Suprapubic skin (tissue), 4 donors: ENCODE measurements at regions not wholly inside any gene's neighbourhood (a gene's known extent, or its start where the extent isn't known, plus 50 kb on each side); places are given as distances from the start of the nearest gene placed in this dataset.

Experiments used
- CTCF ChIP-seq, 2 donors: fragments of 200-600 bp in 1 of 2; fragments of 450-650 bp in 1 of 2; sonication (generic) in 1 of 2; IDR thresholded peaks; one replicate each; pipeline ENCODE4 v1.5.1; 2016 to 2019; ENCODE audit warnings: antibody characterized with exemption in 2 of 2, mild to moderate bottlenecking in 1 of 2, moderate library complexity in 1 of 2
- POLR2A ChIP-seq, 2 donors: fragments of 450-650 bp; IDR thresholded peaks; one replicate each; pipeline ENCODE4 v1.6.1; 2017; ENCODE audit warnings: antibody characterized with exemption in 2 of 2, mild to moderate bottlenecking in 2 of 2, moderate library complexity in 2 of 2
- POLR2AphosphoS5 ChIP-seq, 3 donors: sonication (generic); formaldehyde crosslinking; IDR thresholded peaks; one replicate each; pipeline ENCODE4 v1.6.1; 2017; ENCODE audit warnings: antibody characterized with exemption in 3 of 3

DNA sequence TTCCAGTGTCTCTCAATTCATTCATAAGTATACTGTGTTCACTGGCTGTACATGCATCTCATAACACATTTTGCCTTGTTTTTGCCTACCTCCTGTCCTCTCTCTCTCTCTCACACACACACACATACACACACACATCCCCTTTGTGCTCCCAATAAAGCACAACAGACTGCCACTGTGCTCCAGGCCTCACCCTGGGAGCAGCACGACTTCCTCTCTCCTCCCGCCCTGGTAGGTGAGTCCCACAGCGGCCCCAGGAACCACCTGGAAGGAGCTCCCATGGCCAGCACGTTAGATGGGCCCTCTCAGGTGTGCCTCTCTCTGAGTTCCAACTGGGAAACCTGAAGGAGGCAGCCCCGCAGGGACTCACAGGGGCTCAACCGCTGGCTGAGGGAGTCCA lies 65.4 kb downstream of the MARCHF4 start:
- no peak for TF ChIP-seq CTCF (IDR thresholded peaks at IDR 0.05)
- TF ChIP-seq POLR2A (IDR thresholded peaks at IDR 0.05) = no peak
- no peak for TF ChIP-seq POLR2AphosphoS5 (IDR thresholded peaks at IDR 0.05)
